A549 (cell line): ENCODE measurements at regions not wholly inside any gene's neighbourhood (a gene's known extent, or its start where the extent isn't known, plus 50 kb on each side); places are given as distances from the start of the nearest gene placed in this dataset.

ENCODE experiments used
- ATAC-seq, 2 experiments: fragments of 200-7000 bp in 1 of 2; fragments of >200 bp in 1 of 2; cut with Nextera tagmentation in 1 of 2; cut with Tn5 transposase in 1 of 2; 3 replicates each; pipeline versions ENCODE4 v1.8.0 to v1.9.1; 2018 to 2020; ENCODE audit warnings: mild to moderate bottlenecking in 1 of 2, moderate library complexity in 1 of 2
- CTCF ChIA-PET: fragments of 300-600 bp; sonication (Branson Sonifier 250); formaldehyde crosslinking; extraction: SDS; loops from one replicate; lab custom pipeline; 2021; ENCODE audit warnings: antibody characterized with exemption, inconsistent platforms; lab: Yijun Ruan, JAX
- POLR2A ChIA-PET: fragments of 350-600 bp; formaldehyde crosslinking; extraction: SDS; loops from one replicate; lab custom pipeline; 2021; ENCODE audit warnings: antibody characterized with exemption, inconsistent platforms; lab: Yijun Ruan, JAX
- DNase-seq, 2 experiments: peaks; one replicate each; pipeline versions ENCODE4 v3.0.0 to v3.0.0-alpha.2; 2011 to 2016; ENCODE audit warnings: low read depth in 1 of 2, low spot score in 1 of 2
- FAIRE-seq: peaks from 2 replicates; lab custom pipeline; 2011; peaks lifted over from hg19 to GRCh38; lab: Jason Lieb, UNC
- H3K27ac ChIP-seq, 2 experiments: fragments of >200 bp; sonication (Bioruptor Twin); formaldehyde crosslinking; 3 replicates each; pipeline ENCODE4 v1.5.1; 2016 to 2017
- H3K4me1 ChIP-seq: fragments of >200 bp; sonication (Bioruptor Twin); formaldehyde crosslinking; 3 replicates; pipeline ENCODE4 v1.6.1; 2016
- H3K4me2 ChIP-seq: fragments of >200 bp; sonication (Bioruptor Twin); formaldehyde crosslinking; 3 replicates; pipeline ENCODE4 v1.6.1; 2016
- H3K4me3 ChIP-seq: fragments of >200 bp; sonication (Bioruptor Twin); formaldehyde crosslinking; 3 replicates; pipeline ENCODE4 v1.5.1; 2016
- H3K9me3 ChIP-seq: fragments of >200 bp; sonication (Bioruptor Twin); formaldehyde crosslinking; 3 replicates; pipeline ENCODE4 v1.6.1; 2016
- CBX8 ChIP-seq: fragments of 200-600 bp; sonication (generic); IDR thresholded peaks from 2 replicates; pipeline ENCODE4 v1.6.1; 2016
- ESRRA ChIP-seq: fragments of 150-350 bp; IDR thresholded peaks from 2 replicates; pipeline ENCODE4 v1.6.1; 2014; ENCODE audit warnings: mild to moderate bottlenecking, low read length, borderline replicate concordance
- FOSB ChIP-seq: fragments of 250-450 bp; sonication (Bioruptor Pico); IDR thresholded peaks from 2 replicates; pipeline ENCODE4 v1.5.0; 2020; ENCODE audit warnings: mild to moderate bottlenecking, moderate library complexity
- FOSL2 ChIP-seq, 2 experiments: fragments of 450-650 bp in 1 of 2; fragments of >200 bp in 1 of 2; sonication (Bioruptor Twin) in 1 of 2; formaldehyde crosslinking; IDR thresholded peaks; 2 replicates each; pipeline versions ENCODE4 v1.5.0 to v1.6.1; 2016 to 2020; ENCODE audit warnings: mild to moderate bottlenecking in 1 of 2, moderate library complexity in 1 of 2
- FOXS1 ChIP-seq: fragments of 250-450 bp; sonication (Bioruptor Pico); IDR thresholded peaks from 2 replicates; pipeline ENCODE4 v1.5.0; 2020; ENCODE audit warnings: mild to moderate bottlenecking, moderate library complexity
- GATA3 ChIP-seq: IDR thresholded peaks from 2 replicates; pipeline ENCODE4 v1.6.1; 2012; ENCODE audit warnings: borderline replicate concordance
- JUNB ChIP-seq: fragments of >200 bp; sonication (Bioruptor Twin); formaldehyde crosslinking; IDR thresholded peaks from 2 replicates; pipeline ENCODE4 v1.6.1; 2016
- KDM5A ChIP-seq: fragments of 200-600 bp; sonication (generic); IDR thresholded peaks from 2 replicates; pipeline ENCODE4 v1.6.1; 2016; ENCODE audit warnings: antibody characterized with exemption, mild to moderate bottlenecking
- MAFK ChIP-seq: fragments of 450-650 bp; IDR thresholded peaks from 2 replicates; pipeline ENCODE4 v1.6.1; 2014; ENCODE audit not compliant: partially characterized antibody
- NPAS2 ChIP-seq: fragments of 250-450 bp; sonication (Bioruptor Pico); IDR thresholded peaks from 2 replicates; pipeline ENCODE4 v1.8.0; 2022; ENCODE audit warnings: mild to moderate bottlenecking, moderate library complexity, borderline replicate concordance
- NR3C1 ChIP-seq: fragments of >200 bp; sonication (Bioruptor Twin); formaldehyde crosslinking; IDR thresholded peaks from 3 replicates; pipeline ENCODE4 v1.6.1; 2017
- RCOR1 ChIP-seq: fragments of 150-350 bp; IDR thresholded peaks from 2 replicates; pipeline ENCODE4 v1.6.1; 2014; ENCODE audit warnings: antibody characterized with exemption, low read length, low read depth
- RNF2 ChIP-seq: fragments of 200-600 bp; sonication (generic); IDR thresholded peaks from 2 replicates; pipeline ENCODE4 v1.6.1; 2016; ENCODE audit warnings: low read depth, mild to moderate bottlenecking, antibody characterized with exemption, moderate library complexity, borderline replicate concordance
- SMC3 ChIP-seq: fragments of >200 bp; sonication (Bioruptor Twin); formaldehyde crosslinking; IDR thresholded peaks from 3 replicates; pipeline ENCODE4 v1.6.1; 2018; ENCODE audit warnings: inconsistent platforms
- TP53 ChIP-seq: fragments of 250-450 bp; sonication (Bioruptor Pico); IDR thresholded peaks from 2 replicates; pipeline ENCODE4 v1.5.0; 2021; ENCODE audit warnings: mild to moderate bottlenecking, moderate library complexity
- ZFP36 ChIP-seq: fragments of 450-650 bp; IDR thresholded peaks from 2 replicates; pipeline ENCODE4 v1.6.1; 2014; ENCODE audit warnings: borderline replicate concordance; ENCODE audit not compliant: partially characterized antibody
- ZNF302 ChIP-seq: fragments of 250-450 bp; sonication (Bioruptor Pico); IDR thresholded peaks from 2 replicates; pipeline ENCODE4 v1.9.0; 2021; ENCODE audit warnings: inconsistent platforms, mild to moderate bottlenecking, moderate library complexity
- ZSCAN20 ChIP-seq: fragments of 250-450 bp; sonication (Bioruptor Pico); IDR thresholded peaks from 2 replicates; pipeline ENCODE4 v1.8.0; 2022; ENCODE audit warnings: mild to moderate bottlenecking, moderate library complexity
- WGBS: methylation state at CpG from one replicate; pipeline ENCODE4 v1.1.6; 2017; ENCODE audit errors: missing lambda C conversion rate; 5-methylcytosine and 5-hydroxymethylcytosine counted together
- TF ChIP-seq, protein P1 (sequence below): fragments of 250-450 bp; sonication (Bioruptor Pico); IDR thresholded peaks from 2 replicates; pipeline ENCODE4 v1.5.0; 2020; ENCODE audit warnings: low read depth, mild to moderate bottlenecking, moderate library complexity
- TF ChIP-seq, protein P2 (sequence below): IDR thresholded peaks from 2 replicates; pipeline ENCODE4 v1.6.1; 2012; ENCODE audit warnings: low read depth, borderline replicate concordance
- TF ChIP-seq, protein P3 (sequence below): fragments of 150-350 bp; IDR thresholded peaks from 2 replicates; pipeline ENCODE4 v1.6.1; 2014; ENCODE audit warnings: low read depth, mild to moderate bottlenecking, low read length
- TF ChIP-seq, protein P4 (sequence below): fragments of 450-650 bp; IDR thresholded peaks from 2 replicates; pipeline ENCODE4 v1.6.1; 2014; ENCODE audit warnings: antibody characterized with exemption
- TF ChIP-seq, protein P5 (sequence below): fragments of >200 bp; sonication (Bioruptor Twin); formaldehyde crosslinking; IDR thresholded peaks from 3 replicates; pipeline ENCODE4 v1.6.1; 2016
- TF ChIP-seq, protein P6 (sequence below): fragments of >200 bp; sonication (Bioruptor Twin); formaldehyde crosslinking; IDR thresholded peaks from 2 replicates; pipeline ENCODE4 v1.6.1; 2016
- TF ChIP-seq, protein P7 (sequence below): fragments of 200-600 bp; sonication (generic); IDR thresholded peaks from 2 replicates; pipeline ENCODE4 v1.6.1; 2016; ENCODE audit warnings: antibody characterized with exemption, mild to moderate bottlenecking, moderate library complexity
- TF ChIP-seq, protein P8 (sequence below): fragments of 250-450 bp; sonication (Bioruptor Pico); IDR thresholded peaks from 2 replicates; pipeline ENCODE4 v1.5.0; 2021; ENCODE audit warnings: mild to moderate bottlenecking, moderate library complexity, borderline replicate concordance

DNA sequence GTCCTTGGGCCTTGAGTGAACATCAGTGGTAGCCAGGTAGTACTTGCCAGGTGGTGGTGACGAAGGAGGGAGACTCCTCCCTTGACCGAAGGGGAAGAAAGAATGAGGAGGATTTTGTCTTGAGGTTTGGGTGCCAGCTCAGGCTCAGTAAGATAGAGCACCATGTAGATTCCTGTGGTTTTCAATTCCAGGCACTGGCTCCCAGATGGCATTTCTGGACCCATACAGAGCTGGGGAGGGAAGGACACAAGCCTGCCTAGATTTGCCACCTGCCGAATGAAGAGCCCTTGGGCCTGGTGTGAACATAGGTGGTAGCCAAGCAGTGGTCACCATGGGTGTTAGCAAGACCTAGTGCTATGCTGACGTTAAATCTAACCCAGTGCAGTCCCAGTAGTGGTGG is 108.8 kb upstream of the UBE2E3 start:
- Histone ChIP-seq H3K4me3 (no peak overlapping the region), H3K4me1 (no peaks in the 10 kb centered on the region), H3K9me3 (no peaks in the 10 kb centered on the region), H3K27ac (no peak overlapping the region), H3K4me2 (no peak overlapping the region)
- POLR2A ChIA-PET: no interaction called here
- TF ChIP-seq ZFP36: no peak
- no peak for TF ChIP-seq TP53 (CRISPR knock-in tag)
- TF ChIP-seq, protein P1, sequence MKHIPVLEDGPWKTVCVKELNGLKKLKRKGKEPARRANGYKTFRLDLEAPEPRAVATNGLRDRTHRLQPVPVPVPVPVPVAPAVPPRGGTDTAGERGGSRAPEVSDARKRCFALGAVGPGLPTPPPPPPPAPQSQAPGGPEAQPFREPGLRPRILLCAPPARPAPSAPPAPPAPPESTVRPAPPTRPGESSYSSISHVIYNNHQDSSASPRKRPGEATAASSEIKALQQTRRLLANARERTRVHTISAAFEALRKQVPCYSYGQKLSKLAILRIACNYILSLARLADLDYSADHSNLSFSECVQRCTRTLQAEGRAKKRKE (CRISPR knock-in tag): no peak
- TF ChIP-seq JUNB: no peak
- TF ChIP-seq KDM5A: no peak
- TF ChIP-seq, protein P2, sequence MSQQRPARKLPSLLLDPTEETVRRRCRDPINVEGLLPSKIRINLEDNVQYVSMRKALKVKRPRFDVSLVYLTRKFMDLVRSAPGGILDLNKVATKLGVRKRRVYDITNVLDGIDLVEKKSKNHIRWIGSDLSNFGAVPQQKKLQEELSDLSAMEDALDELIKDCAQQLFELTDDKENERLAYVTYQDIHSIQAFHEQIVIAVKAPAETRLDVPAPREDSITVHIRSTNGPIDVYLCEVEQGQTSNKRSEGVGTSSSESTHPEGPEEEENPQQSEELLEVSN: no peak
- TF ChIP-seq, protein P3, sequence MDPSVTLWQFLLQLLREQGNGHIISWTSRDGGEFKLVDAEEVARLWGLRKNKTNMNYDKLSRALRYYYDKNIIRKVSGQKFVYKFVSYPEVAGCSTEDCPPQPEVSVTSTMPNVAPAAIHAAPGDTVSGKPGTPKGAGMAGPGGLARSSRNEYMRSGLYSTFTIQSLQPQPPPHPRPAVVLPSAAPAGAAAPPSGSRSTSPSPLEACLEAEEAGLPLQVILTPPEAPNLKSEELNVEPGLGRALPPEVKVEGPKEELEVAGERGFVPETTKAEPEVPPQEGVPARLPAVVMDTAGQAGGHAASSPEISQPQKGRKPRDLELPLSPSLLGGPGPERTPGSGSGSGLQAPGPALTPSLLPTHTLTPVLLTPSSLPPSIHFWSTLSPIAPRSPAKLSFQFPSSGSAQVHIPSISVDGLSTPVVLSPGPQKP: no peak
- TF ChIP-seq, protein P4, sequence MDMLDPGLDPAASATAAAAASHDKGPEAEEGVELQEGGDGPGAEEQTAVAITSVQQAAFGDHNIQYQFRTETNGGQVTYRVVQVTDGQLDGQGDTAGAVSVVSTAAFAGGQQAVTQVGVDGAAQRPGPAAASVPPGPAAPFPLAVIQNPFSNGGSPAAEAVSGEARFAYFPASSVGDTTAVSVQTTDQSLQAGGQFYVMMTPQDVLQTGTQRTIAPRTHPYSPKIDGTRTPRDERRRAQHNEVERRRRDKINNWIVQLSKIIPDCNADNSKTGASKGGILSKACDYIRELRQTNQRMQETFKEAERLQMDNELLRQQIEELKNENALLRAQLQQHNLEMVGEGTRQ: no peak
- TF ChIP-seq RNF2: no peak
- TF ChIP-seq NR3C1: no peak
- no peak for TF ChIP-seq GATA3
- no peak for TF ChIP-seq FOSB (CRISPR knock-in tag)
- TF ChIP-seq MAFK: no peak
- no peak for TF ChIP-seq FOSL2 (IDR thresholded peaks at IDR 0.05)
- TF ChIP-seq FOSL2 (CRISPR knock-in tag; IDR thresholded peaks at IDR 0.05): no peak
- no peak for TF ChIP-seq CBX8
- TF ChIP-seq FOXS1 (CRISPR knock-in tag): no peak
- TF ChIP-seq ESRRA: no peak
- TF ChIP-seq, protein P5, sequence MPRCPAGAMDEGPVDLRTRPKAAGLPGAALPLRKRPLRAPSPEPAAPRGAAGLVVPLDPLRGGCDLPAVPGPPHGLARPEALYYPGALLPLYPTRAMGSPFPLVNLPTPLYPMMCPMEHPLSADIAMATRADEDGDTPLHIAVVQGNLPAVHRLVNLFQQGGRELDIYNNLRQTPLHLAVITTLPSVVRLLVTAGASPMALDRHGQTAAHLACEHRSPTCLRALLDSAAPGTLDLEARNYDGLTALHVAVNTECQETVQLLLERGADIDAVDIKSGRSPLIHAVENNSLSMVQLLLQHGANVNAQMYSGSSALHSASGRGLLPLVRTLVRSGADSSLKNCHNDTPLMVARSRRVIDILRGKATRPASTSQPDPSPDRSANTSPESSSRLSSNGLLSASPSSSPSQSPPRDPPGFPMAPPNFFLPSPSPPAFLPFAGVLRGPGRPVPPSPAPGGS: no peak
- CTCF ChIA-PET: interaction anchor here (1.0 kb wide), 1 partner anchor 18 kb away, joined by 3 read pairs; no protein-coding TSS in a partner anchor
- DNase-seq (no peak), ATAC-seq (no peak), FAIRE-seq (no peak)
- 77% methylated on average over 3 of the region's 4 CpGs for WGBS

DNA sequence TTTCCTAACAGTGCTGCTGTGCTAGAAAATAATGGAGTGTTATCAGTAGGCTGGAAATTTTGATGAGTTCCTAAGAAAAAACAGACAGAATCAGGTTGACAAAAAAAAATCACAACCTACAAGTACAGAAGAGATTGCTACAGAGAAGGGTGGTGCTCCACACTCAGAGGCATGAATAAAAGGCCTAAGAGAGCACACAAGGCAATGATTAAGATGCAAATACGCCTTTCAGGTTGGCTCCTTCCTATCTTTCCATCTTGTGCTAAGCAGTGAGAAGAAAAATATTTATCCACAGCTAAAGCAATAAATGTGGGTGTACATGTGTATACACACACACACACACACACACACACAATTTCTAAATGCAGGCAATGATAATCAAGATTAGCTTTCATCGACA is 130.6 kb upstream of the UBE2E3 start:
- Histone ChIP-seq H3K4me1 (no peaks in the 10 kb centered on the region), H3K9me3 (no peaks in the 10 kb centered on the region), H3K27ac (no peak overlapping the region), H3K4me3 (no peak overlapping the region), H3K4me2 (no peak overlapping the region)
- ChIA-PET POLR2A (no interaction called here), CTCF (no interaction called here)
- 80% methylated on average over 2 of the region's 2 CpGs for WGBS
- DNase-seq: no peak
- ATAC-seq: no peak
- FAIRE-seq: no peak
- TF ChIP-seq ZSCAN20 (CRISPR knock-in tag): no peak
- TF ChIP-seq NPAS2 (CRISPR knock-in tag): no peak
- TF ChIP-seq, protein P4: no peak
- no peak for TF ChIP-seq SMC3
- no peak for TF ChIP-seq ZFP36
- TF ChIP-seq, protein P6, sequence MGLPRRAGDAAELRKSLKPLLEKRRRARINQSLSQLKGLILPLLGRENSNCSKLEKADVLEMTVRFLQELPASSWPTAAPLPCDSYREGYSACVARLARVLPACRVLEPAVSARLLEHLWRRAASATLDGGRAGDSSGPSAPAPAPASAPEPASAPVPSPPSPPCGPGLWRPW: no peak
- no peak for TF ChIP-seq KDM5A
- TF ChIP-seq JUNB: no peak
- TF ChIP-seq, protein P7, sequence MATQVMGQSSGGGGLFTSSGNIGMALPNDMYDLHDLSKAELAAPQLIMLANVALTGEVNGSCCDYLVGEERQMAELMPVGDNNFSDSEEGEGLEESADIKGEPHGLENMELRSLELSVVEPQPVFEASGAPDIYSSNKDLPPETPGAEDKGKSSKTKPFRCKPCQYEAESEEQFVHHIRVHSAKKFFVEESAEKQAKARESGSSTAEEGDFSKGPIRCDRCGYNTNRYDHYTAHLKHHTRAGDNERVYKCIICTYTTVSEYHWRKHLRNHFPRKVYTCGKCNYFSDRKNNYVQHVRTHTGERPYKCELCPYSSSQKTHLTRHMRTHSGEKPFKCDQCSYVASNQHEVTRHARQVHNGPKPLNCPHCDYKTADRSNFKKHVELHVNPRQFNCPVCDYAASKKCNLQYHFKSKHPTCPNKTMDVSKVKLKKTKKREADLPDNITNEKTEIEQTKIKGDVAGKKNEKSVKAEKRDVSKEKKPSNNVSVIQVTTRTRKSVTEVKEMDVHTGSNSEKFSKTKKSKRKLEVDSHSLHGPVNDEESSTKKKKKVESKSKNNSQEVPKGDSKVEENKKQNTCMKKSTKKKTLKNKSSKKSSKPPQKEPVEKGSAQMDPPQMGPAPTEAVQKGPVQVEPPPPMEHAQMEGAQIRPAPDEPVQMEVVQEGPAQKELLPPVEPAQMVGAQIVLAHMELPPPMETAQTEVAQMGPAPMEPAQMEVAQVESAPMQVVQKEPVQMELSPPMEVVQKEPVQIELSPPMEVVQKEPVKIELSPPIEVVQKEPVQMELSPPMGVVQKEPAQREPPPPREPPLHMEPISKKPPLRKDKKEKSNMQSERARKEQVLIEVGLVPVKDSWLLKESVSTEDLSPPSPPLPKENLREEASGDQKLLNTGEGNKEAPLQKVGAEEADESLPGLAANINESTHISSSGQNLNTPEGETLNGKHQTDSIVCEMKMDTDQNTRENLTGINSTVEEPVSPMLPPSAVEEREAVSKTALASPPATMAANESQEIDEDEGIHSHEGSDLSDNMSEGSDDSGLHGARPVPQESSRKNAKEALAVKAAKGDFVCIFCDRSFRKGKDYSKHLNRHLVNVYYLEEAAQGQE: no peak
- TF ChIP-seq MAFK: no peak
- no peak for TF ChIP-seq RCOR1
- TF ChIP-seq FOSL2 (IDR thresholded peaks at IDR 0.05): no peak
- TF ChIP-seq FOSL2 (CRISPR knock-in tag; IDR thresholded peaks at IDR 0.05): no peak
- TF ChIP-seq ZNF302: no peak
- TF ChIP-seq, protein P8, sequence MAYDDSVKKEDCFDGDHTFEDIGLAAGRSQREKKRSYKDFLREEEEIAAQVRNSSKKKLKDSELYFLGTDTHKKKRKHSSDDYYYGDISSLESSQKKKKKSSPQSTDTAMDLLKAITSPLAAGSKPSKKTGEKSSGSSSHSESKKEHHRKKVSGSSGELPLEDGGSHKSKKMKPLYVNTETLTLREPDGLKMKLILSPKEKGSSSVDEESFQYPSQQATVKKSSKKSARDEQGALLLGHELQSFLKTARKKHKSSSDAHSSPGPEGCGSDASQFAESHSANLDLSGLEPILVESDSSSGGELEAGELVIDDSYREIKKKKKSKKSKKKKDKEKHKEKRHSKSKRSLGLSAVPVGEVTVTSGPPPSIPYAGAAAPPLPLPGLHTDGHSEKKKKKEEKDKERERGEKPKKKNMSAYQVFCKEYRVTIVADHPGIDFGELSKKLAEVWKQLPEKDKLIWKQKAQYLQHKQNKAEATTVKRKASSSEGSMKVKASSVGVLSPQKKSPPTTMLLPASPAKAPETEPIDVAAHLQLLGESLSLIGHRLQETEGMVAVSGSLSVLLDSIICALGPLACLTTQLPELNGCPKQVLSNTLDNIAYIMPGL (CRISPR knock-in tag): no peak
